ENCODE measurements at regions not wholly inside any gene's neighbourhood (a gene's known extent, or its start where the extent isn't known, plus 50 kb on each side); places are given as distances from the start of the nearest gene placed in this dataset.

DNA sequence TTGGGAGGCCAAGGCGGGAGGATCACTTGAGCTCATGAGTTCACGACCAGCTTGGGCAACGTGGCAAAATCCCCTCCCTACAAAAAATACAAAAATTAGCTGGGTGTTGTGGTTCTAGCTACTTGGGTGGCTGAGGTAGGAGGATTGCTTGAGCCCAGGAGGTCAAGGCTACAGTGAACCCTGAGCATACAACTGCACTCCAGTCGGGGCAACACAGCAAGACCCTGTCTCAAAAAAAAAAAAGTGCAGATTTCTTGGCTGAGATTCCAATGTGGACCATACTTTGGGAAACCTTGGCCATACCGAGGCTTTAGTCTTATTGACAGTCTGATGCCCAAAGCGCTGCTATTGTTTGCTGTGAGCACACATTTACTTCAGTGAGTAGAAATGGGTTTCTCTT lies 113.6 kb upstream of the CLINT1 start:
- TF ChIP-seq BRCA1 (CRISPR knock-in tag; IDR thresholded peaks at IDR 0.05) (no peak), ZNF720 (CRISPR knock-in tag; IDR thresholded peaks at IDR 0.05) (no peak), ZNF180 (CRISPR knock-in tag; IDR thresholded peaks at IDR 0.05; ENCODE audit: borderline replicate concordance, low read depth) (no peak), TBL1XR1 (IDR thresholded peaks at IDR 0.05; ENCODE audit: borderline replicate concordance, low read length, partially characterized antibody) (no peak), HNRNPK (IDR thresholded peaks at IDR 0.05; ENCODE audit: low read depth, low read length, poor library complexity, severe bottlenecking) (no peak), ZNF747 (CRISPR knock-in tag; IDR thresholded peaks at IDR 0.05; ENCODE audit: borderline replicate concordance) (no peak)
- TF ChIP-seq, protein P1, sequence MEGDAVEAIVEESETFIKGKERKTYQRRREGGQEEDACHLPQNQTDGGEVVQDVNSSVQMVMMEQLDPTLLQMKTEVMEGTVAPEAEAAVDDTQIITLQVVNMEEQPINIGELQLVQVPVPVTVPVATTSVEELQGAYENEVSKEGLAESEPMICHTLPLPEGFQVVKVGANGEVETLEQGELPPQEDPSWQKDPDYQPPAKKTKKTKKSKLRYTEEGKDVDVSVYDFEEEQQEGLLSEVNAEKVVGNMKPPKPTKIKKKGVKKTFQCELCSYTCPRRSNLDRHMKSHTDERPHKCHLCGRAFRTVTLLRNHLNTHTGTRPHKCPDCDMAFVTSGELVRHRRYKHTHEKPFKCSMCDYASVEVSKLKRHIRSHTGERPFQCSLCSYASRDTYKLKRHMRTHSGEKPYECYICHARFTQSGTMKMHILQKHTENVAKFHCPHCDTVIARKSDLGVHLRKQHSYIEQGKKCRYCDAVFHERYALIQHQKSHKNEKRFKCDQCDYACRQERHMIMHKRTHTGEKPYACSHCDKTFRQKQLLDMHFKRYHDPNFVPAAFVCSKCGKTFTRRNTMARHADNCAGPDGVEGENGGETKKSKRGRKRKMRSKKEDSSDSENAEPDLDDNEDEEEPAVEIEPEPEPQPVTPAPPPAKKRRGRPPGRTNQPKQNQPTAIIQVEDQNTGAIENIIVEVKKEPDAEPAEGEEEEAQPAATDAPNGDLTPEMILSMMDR (CRISPR knock-in tag; IDR thresholded peaks at IDR 0.05): no peak
